ENCODE measurements at regions not wholly inside any gene's neighbourhood (a gene's known extent, or its start where the extent isn't known, plus 50 kb on each side); places are given as distances from the start of the nearest gene placed in this dataset.

DNA sequence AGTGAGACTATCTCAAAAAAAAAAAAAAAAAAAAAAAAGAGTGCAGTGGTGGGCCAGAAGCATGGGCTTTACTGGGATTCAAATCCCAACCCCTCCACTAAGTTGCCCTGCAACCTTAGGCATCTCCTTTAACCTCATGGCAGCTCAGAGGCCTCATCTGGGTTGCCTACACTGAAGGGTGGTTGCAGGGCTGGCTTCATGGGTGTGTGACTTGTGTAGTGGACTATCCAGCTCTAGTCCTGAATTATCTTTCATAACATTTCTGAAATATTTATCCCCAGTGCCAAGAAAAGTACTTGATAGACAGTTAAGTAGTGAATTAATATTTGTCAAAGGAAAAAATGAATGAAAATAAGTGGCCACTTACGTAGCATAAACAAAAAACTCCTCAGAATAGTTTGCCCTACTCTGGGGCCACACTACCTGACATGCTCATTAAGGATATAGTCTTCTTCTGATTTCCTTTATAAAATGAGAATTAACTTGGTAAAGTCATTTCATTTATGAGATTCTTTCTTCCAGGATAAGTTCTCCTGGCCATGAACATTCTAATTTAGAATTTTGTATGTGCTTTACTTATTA is 116.0 kb upstream of the SYT13 start:
- Histone ChIP-seq H3K9me3 (ENCODE audit: insufficient read depth, low read length, severe bottlenecking) (no peaks in the 10 kb centered on the region), H3K4me1 (ENCODE audit: insufficient read depth, low read length) (no peaks in the 10 kb centered on the region), H4K20me1 (ENCODE audit: insufficient read depth, low read length) (no peaks in the 10 kb centered on the region), H3K27ac (ENCODE audit: low read length) (no peak overlapping the region), H3K4me3 (ENCODE audit: low read depth in 1 of 2, low read length in 2 of 2) (no peak overlapping the region), H2AFZ (ENCODE audit: low read depth, low read length) (no peak overlapping the region), H3K4me2 (ENCODE audit: insufficient read depth, low read length) (no peak overlapping the region), H3K79me2 (ENCODE audit: insufficient read depth, low read length) (no peaks in the 10 kb centered on the region), H3K27me3 (ENCODE audit: insufficient read depth, low read length, poor library complexity) (peaks cover 9% of the 10 kb centered on the region), H3K36me3 (ENCODE audit: insufficient read depth, low read length) (no peaks in the 10 kb centered on the region), H3K9ac (ENCODE audit: low read depth, low read length) (no peak overlapping the region)
- no peak for ATAC-seq (ENCODE audit: insufficient read depth, low read depth)
- TF ChIP-seq, protein P1, sequence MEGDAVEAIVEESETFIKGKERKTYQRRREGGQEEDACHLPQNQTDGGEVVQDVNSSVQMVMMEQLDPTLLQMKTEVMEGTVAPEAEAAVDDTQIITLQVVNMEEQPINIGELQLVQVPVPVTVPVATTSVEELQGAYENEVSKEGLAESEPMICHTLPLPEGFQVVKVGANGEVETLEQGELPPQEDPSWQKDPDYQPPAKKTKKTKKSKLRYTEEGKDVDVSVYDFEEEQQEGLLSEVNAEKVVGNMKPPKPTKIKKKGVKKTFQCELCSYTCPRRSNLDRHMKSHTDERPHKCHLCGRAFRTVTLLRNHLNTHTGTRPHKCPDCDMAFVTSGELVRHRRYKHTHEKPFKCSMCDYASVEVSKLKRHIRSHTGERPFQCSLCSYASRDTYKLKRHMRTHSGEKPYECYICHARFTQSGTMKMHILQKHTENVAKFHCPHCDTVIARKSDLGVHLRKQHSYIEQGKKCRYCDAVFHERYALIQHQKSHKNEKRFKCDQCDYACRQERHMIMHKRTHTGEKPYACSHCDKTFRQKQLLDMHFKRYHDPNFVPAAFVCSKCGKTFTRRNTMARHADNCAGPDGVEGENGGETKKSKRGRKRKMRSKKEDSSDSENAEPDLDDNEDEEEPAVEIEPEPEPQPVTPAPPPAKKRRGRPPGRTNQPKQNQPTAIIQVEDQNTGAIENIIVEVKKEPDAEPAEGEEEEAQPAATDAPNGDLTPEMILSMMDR (IDR thresholded peaks at IDR 0.05; ENCODE audit: borderline replicate concordance, extremely low read depth, low read length, poor library complexity, severe bottlenecking) = no peak
- no peak for TF ChIP-seq EZH2 (IDR thresholded peaks at IDR 0.05; ENCODE audit: borderline replicate concordance, low read depth, low read length, severe bottlenecking)
- no peak for DNase-seq

DNA sequence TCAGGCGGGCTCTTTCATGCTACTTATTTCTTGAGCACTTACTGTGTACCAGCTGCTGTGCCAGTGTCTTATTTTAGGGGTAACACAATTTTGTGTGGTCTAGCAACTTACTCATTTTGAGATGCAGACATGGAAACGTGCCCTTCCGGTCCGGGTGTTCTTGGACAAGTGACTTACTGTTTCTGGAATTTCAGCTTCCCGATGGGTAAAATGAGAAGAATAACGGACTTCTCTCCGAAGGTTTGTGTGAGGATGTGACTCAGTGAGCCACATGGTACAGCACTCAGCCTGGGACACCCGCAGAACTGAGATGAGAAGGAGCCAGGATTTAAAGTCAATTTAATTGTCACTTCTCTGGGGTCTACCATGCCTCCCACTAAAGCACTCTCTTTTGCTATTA is 114.5 kb upstream of the SYT13 start:
- Histone ChIP-seq H4K20me1 (ENCODE audit: insufficient read depth, low read length) (no peaks in the 10 kb centered on the region), H3K4me2 (ENCODE audit: insufficient read depth, low read length) (no peak overlapping the region), H3K4me1 (ENCODE audit: insufficient read depth, low read length) (no peaks in the 10 kb centered on the region), H3K4me3 (ENCODE audit: low read depth in 1 of 2, low read length in 2 of 2) (no peak overlapping the region), H3K27me3 (ENCODE audit: insufficient read depth, low read length, poor library complexity) (peaks cover 6% of the 10 kb centered on the region), H3K36me3 (ENCODE audit: insufficient read depth, low read length) (no peaks in the 10 kb centered on the region), H3K27ac (ENCODE audit: low read length) (no peak overlapping the region), H2AFZ (ENCODE audit: low read depth, low read length) (no peak overlapping the region), H3K79me2 (ENCODE audit: insufficient read depth, low read length) (no peaks in the 10 kb centered on the region), H3K9ac (ENCODE audit: low read depth, low read length) (no peak overlapping the region), H3K9me3 (ENCODE audit: insufficient read depth, low read length, severe bottlenecking) (no peaks in the 10 kb centered on the region)
- ATAC-seq (ENCODE audit: insufficient read depth, low read depth) (no peak), DNase-seq (no peak)
- TF ChIP-seq EZH2 (IDR thresholded peaks at IDR 0.05; ENCODE audit: borderline replicate concordance, low read depth, low read length, severe bottlenecking) = no peak
- TF ChIP-seq, protein P1 (IDR thresholded peaks at IDR 0.05; ENCODE audit: borderline replicate concordance, extremely low read depth, low read length, poor library complexity, severe bottlenecking) = no peak

DNA sequence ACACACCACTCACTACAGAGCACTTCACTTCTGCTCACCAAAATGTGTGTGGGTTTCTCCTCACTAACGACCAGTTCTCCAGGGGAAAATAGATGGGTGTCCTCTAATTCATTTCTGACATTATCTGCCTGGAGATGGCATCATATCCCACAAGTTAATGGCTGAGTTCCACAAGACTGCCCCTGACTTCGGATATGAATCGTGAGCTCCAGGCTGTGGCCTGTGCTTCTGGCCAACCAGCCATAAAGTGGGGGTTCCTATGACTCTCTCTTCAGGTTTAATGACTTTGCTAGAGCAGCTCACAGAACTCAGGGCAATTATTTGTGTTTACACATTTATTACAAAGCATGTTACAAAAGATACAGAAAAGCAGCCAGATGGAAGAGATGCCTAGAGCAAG is 113.0 kb upstream of the SYT13 start:
- Histone ChIP-seq H3K4me2 (ENCODE audit: insufficient read depth, low read length) (no peak overlapping the region), H3K9ac (ENCODE audit: low read depth, low read length) (no peak overlapping the region), H3K27ac (ENCODE audit: low read length) (no peak overlapping the region), H3K4me1 (ENCODE audit: insufficient read depth, low read length) (no peaks in the 10 kb centered on the region), H3K4me3 (ENCODE audit: low read depth in 1 of 2, low read length in 2 of 2) (no peak overlapping the region), H3K27me3 (ENCODE audit: insufficient read depth, low read length, poor library complexity) (peaks cover 3% of the 10 kb centered on the region), H3K36me3 (ENCODE audit: insufficient read depth, low read length) (no peaks in the 10 kb centered on the region), H3K9me3 (ENCODE audit: insufficient read depth, low read length, severe bottlenecking) (no peaks in the 10 kb centered on the region), H4K20me1 (ENCODE audit: insufficient read depth, low read length) (no peaks in the 10 kb centered on the region), H3K79me2 (ENCODE audit: insufficient read depth, low read length) (no peaks in the 10 kb centered on the region), H2AFZ (ENCODE audit: low read depth, low read length) (no peak overlapping the region)
- ATAC-seq (ENCODE audit: insufficient read depth, low read depth) (no peak), DNase-seq (no peak)
- TF ChIP-seq EZH2 (IDR thresholded peaks at IDR 0.05; ENCODE audit: borderline replicate concordance, low read depth, low read length, severe bottlenecking) = no peak
- TF ChIP-seq, protein P1 (IDR thresholded peaks at IDR 0.05; ENCODE audit: borderline replicate concordance, extremely low read depth, low read length, poor library complexity, severe bottlenecking) = no peak

DNA sequence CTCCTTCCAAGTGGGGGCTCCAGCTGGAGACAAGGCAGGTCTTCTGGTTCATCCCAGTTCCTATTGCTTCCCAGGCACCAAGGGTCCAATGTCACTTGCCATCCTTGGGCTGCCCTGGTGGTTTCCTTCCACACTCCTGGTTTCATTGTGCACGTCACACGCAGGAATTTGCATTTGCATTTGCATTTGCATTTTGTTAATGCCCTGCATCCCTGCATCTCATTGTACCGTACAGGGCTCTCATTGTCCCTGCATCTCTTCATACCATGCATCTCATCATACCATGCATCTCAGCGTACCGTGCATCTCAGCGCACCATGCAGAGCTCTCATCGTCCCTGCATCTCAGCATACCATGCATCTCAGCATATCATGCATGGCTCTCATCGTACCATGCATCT is 112.2 kb upstream of the SYT13 start:
- peaks cover 12% of the 10 kb centered on the region for H3K27me3 ChIP-seq (ENCODE audit: insufficient read depth, low read length, poor library complexity)
- no peak for ATAC-seq (ENCODE audit: insufficient read depth, low read depth)
- no peak overlapping the region for H3K27ac ChIP-seq (ENCODE audit: low read length)

More for the DNA sequence above, 112.2 kb upstream of the SYT13 start:
- no peaks in the 10 kb centered on the region for H3K36me3 ChIP-seq (ENCODE audit: insufficient read depth, low read length)
- no peaks in the 10 kb centered on the region for H3K79me2 ChIP-seq (ENCODE audit: insufficient read depth, low read length)
- H2AFZ ChIP-seq (ENCODE audit: low read depth, low read length) = no peak overlapping the region
- no peaks in the 10 kb centered on the region for H3K4me1 ChIP-seq (ENCODE audit: insufficient read depth, low read length)
- H3K4me2 ChIP-seq (ENCODE audit: insufficient read depth, low read length) = no peak overlapping the region
- DNase-seq = no peak
- no peaks in the 10 kb centered on the region for H3K9me3 ChIP-seq (ENCODE audit: insufficient read depth, low read length, severe bottlenecking)
- H3K9ac ChIP-seq (ENCODE audit: low read depth, low read length) = no peak overlapping the region
- TF ChIP-seq, protein P1 (IDR thresholded peaks at IDR 0.05; ENCODE audit: borderline replicate concordance, extremely low read depth, low read length, poor library complexity, severe bottlenecking) = no peak
- H4K20me1 ChIP-seq (ENCODE audit: insufficient read depth, low read length) = no peaks in the 10 kb centered on the region
- H3K4me3 ChIP-seq (ENCODE audit: low read depth in 1 of 2, low read length in 2 of 2) = no peak overlapping the region

Measured in DND-41 (cell line).